ENCODE measurements at regions not wholly inside any gene's neighbourhood (a gene's known extent, or its start where the extent isn't known, plus 50 kb on each side); places are given as distances from the start of the nearest gene placed in this dataset.

- TF ChIP-seq CTCF (IDR thresholded peaks at IDR 0.05; ENCODE audit: extremely low read depth, insufficient read depth, missing control alignments): no peak
- DNase-seq (ENCODE audit: low spot score): no peak
- in situ Hi-C loops (cut with MboI; ENCODE audit: low pct_unique_long_range_greater_than_20kb, low sequenced_read_pairs, unreplicated experiment): no loop called here
Measured at GRCh38 chr12:126727218-126728075, 1539.5 kb upstream of the TMEM132C start.

- TF ChIP-seq CTCF (IDR thresholded peaks at IDR 0.05; ENCODE audit: extremely low read depth, insufficient read depth, missing control alignments): no peak
- DNase-seq (ENCODE audit: low spot score): no peak
- in situ Hi-C loops (cut with MboI; ENCODE audit: low pct_unique_long_range_greater_than_20kb, low sequenced_read_pairs, unreplicated experiment): no loop called here
Measured at GRCh38 chr12:126734296-126734695, 1532.7 kb upstream of the TMEM132C start.

- DNase-seq (ENCODE audit: low spot score): no peak
- in situ Hi-C loops (cut with MboI; ENCODE audit: low pct_unique_long_range_greater_than_20kb, low sequenced_read_pairs, unreplicated experiment): no loop called here
- TF ChIP-seq CTCF (IDR thresholded peaks at IDR 0.05; ENCODE audit: extremely low read depth, insufficient read depth, missing control alignments): no peak
Measured at GRCh38 chr12:126734710-126735109, 1532.3 kb upstream of the TMEM132C start.

GRCh38 chr12:126741536-126742240, 1525.3 kb upstream of the TMEM132C start:
- DNase-seq (ENCODE audit: low spot score): no peak
- no peak for TF ChIP-seq CTCF (IDR thresholded peaks at IDR 0.05; ENCODE audit: extremely low read depth, insufficient read depth, missing control alignments)
- in situ Hi-C loops (cut with MboI; ENCODE audit: low pct_unique_long_range_greater_than_20kb, low sequenced_read_pairs, unreplicated experiment): no loop called here

GRCh38 chr12:126742241-126742641, 1524.7 kb upstream of the TMEM132C start:
- in situ Hi-C loops (cut with MboI; ENCODE audit: low pct_unique_long_range_greater_than_20kb, low sequenced_read_pairs, unreplicated experiment): no loop called here
- no peak for TF ChIP-seq CTCF (IDR thresholded peaks at IDR 0.05; ENCODE audit: extremely low read depth, insufficient read depth, missing control alignments)
- no peak for DNase-seq (ENCODE audit: low spot score)

- in situ Hi-C loops (cut with MboI; ENCODE audit: low pct_unique_long_range_greater_than_20kb, low sequenced_read_pairs, unreplicated experiment): no loop called here
- DNase-seq (ENCODE audit: low spot score): peak; percentile 31
- peak; percentile 83 for TF ChIP-seq CTCF (IDR thresholded peaks at IDR 0.05; ENCODE audit: extremely low read depth, insufficient read depth, missing control alignments)
Measured at GRCh38 chr12:126747530-126748149, 1519.3 kb upstream of the TMEM132C start.

Measured in GM13977 (cell line).